Suprapubic skin (tissue), 4 donors: ENCODE measurements at regions not wholly inside any gene's neighbourhood (a gene's known extent, or its start where the extent isn't known, plus 50 kb on each side); places are given as distances from the start of the nearest gene placed in this dataset.

Source experiments
- CTCF ChIP-seq, 2 donors: fragments of 200-600 bp in 1 of 2; fragments of 450-650 bp in 1 of 2; sonication (generic) in 1 of 2; IDR thresholded peaks; one replicate each; pipeline ENCODE4 v1.5.1; 2016 to 2019; ENCODE audit warnings: antibody characterized with exemption in 2 of 2, mild to moderate bottlenecking in 1 of 2, moderate library complexity in 1 of 2
- POLR2A ChIP-seq, 2 donors: fragments of 450-650 bp; IDR thresholded peaks; one replicate each; pipeline ENCODE4 v1.6.1; 2017; ENCODE audit warnings: antibody characterized with exemption in 2 of 2, mild to moderate bottlenecking in 2 of 2, moderate library complexity in 2 of 2
- POLR2AphosphoS5 ChIP-seq, 3 donors: sonication (generic); formaldehyde crosslinking; IDR thresholded peaks; one replicate each; pipeline ENCODE4 v1.6.1; 2017; ENCODE audit warnings: antibody characterized with exemption in 3 of 3

DNA sequence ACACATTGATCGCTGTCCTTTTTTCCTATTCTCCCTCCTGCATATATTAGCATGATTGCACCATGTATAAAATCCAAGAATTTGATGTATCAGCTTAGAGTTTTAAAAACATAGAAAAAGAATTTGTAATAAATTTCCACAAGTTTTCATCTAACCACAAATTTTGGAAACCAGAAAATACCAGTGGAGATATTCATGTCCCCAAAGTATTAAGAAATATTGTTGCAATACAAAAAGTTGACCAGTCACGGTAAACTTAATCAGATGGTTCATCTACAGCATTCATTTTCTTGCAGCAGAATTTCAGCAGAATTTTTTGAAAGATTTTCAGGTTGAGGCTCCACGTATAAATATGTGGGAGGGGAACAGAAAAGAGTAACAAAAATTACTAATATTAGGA, 500.9 kb upstream of the MDFIC2 start:
- no peak for TF ChIP-seq POLR2AphosphoS5 (IDR thresholded peaks at IDR 0.05)
- TF ChIP-seq CTCF (IDR thresholded peaks at IDR 0.05) = no peak
- TF ChIP-seq POLR2A (IDR thresholded peaks at IDR 0.05) = no peak
